HuH-7 (cell line): ENCODE measurements at regions not wholly inside any gene's neighbourhood (a gene's known extent, or its start where the extent isn't known, plus 50 kb on each side); places are given as distances from the start of the nearest gene placed in this dataset.
"Not testable (repeated sequence)": the region's sequence is repeated elsewhere in the genome, so short reads cannot be mapped to it uniquely, and the experiment has no call there.

Source experiments
- DNase-seq: peaks from one replicate; pipeline ENCODE4 v3.0.0; 2011; ENCODE audit warnings: low spot score

GRCh38 chr7:152594801-152595200, 81.1 kb downstream of the XRCC2 start:
- no peak for DNase-seq

GRCh38 chr7:152591976-152592375, 84.0 kb downstream of the XRCC2 start:
- no peak for DNase-seq

- no peak for DNase-seq
These were observed 85.5 kb downstream of the XRCC2 start for GRCh38 chr7:152590481-152590880.

GRCh38 chr7:152589821-152590220, 86.1 kb downstream of the XRCC2 start:
- not testable (repeated sequence) for DNase-seq

GRCh38 chr7:152588350-152588749, 87.6 kb downstream of the XRCC2 start:
- DNase-seq, result no peak

- DNase-seq, result no peak
These were observed 88.6 kb downstream of the XRCC2 start for GRCh38 chr7:152587366-152587765.

- no peak for DNase-seq
These were observed 92.9 kb downstream of the XRCC2 start for GRCh38 chr7:152583006-152583405.

- no peak for DNase-seq
These were observed 96.9 kb downstream of the XRCC2 start for GRCh38 chr7:152579070-152579469.

- no peak for DNase-seq
These were observed 98.6 kb downstream of the XRCC2 start for GRCh38 chr7:152577339-152577738.

- DNase-seq, result no peak
These were observed 100.9 kb downstream of the XRCC2 start for GRCh38 chr7:152574892-152575548.

- not testable (repeated sequence) for DNase-seq
These were observed 102.8 kb downstream of the XRCC2 start for GRCh38 chr7:152573186-152573585.

GRCh38 chr7:152572101-152572500, 103.8 kb downstream of the XRCC2 start:
- DNase-seq, result no peak

GRCh38 chr7:152571068-152571467, 104.9 kb downstream of the XRCC2 start:
- DNase-seq, result no peak

- no peak for DNase-seq
These were observed 107.0 kb downstream of the XRCC2 start for GRCh38 chr7:152568972-152569371.

- DNase-seq, result no peak
These were observed 110.2 kb downstream of the XRCC2 start for GRCh38 chr7:152565731-152566130.

GRCh38 chr7:152564656-152565250, 111.2 kb downstream of the XRCC2 start:
- DNase-seq, result no peak

GRCh38 chr7:152556013-152556755, 119.8 kb downstream of the XRCC2 start:
- no peak for DNase-seq

- DNase-seq, result no peak
These were observed 118.0 kb upstream of the KMT2C start for GRCh38 chr7:152553671-152554317.

GRCh38 chr7:152551304-152552036, 115.7 kb upstream of the KMT2C start:
- no peak for DNase-seq

GRCh38 chr7:152544971-152545619, 109.3 kb upstream of the KMT2C start:
- DNase-seq, result no peak

- DNase-seq, result peak; percentile 60
These were observed 108.7 kb upstream of the KMT2C start for GRCh38 chr7:152544481-152544927.
